H1 (cell line): ENCODE measurements at regions not wholly inside any gene's neighbourhood (a gene's known extent, or its start where the extent isn't known, plus 50 kb on each side); places are given as distances from the start of the nearest gene placed in this dataset.

Experiments
- CTCF ChIA-PET: fragments of 300-600 bp; sonication (Branson Sonifier 250); formaldehyde crosslinking; loops from one replicate; lab custom pipeline; 2021; ENCODE audit not compliant: partially characterized antibody; lab: Charles Lee
- POLR2A ChIA-PET: fragments of 300-600 bp; sonication (Branson Sonifier 250); formaldehyde crosslinking; loops from one replicate; lab custom pipeline; 2021; ENCODE audit warnings: inconsistent platforms; ENCODE audit not compliant: partially characterized antibody; lab: Charles Lee
- DNase-seq, 2 experiments: peaks; one replicate each; pipeline versions ENCODE4 v3.0.0 to v3.0.0-alpha.2; 2010 to 2022; ENCODE audit warnings: low spot score in 2 of 2, low read depth in 1 of 2, mixed read lengths in 1 of 2
- FAIRE-seq: peaks from 2 replicates; lab custom pipeline; 2011; peaks lifted over from hg19 to GRCh38; lab: Jason Lieb, UNC
- H2AFZ ChIP-seq: 2 replicates; pipeline ENCODE4 v1.8.1; 2012; ENCODE audit warnings: low read length, inconsistent platforms
- H2AK5ac ChIP-seq: 2 replicates; pipeline ENCODE4 v1.6.1; 2013; ENCODE audit warnings: low read depth, low read length
- H2BK120ac ChIP-seq: replicated peaks from 2 replicates; pipeline ENCODE3; 2013; ENCODE audit warnings: low read depth, low read length, inconsistent platforms
- H2BK12ac ChIP-seq: 2 replicates; pipeline ENCODE4 v1.6.1; 2013; ENCODE audit warnings: low read depth, low read length
- H2BK15ac ChIP-seq: 2 replicates; pipeline ENCODE4 v1.6.1; 2013; ENCODE audit warnings: low read length
- H2BK20ac ChIP-seq: 2 replicates; pipeline ENCODE4 v1.6.1; 2013; ENCODE audit warnings: low read length
- H2BK5ac ChIP-seq: 2 replicates; pipeline ENCODE4 v1.6.1; 2013; ENCODE audit warnings: low read depth, low read length
- H3K14ac ChIP-seq: 2 replicates; pipeline ENCODE4 v1.6.1; 2013; ENCODE audit warnings: inconsistent platforms; ENCODE audit not compliant: insufficient read length
- H3K18ac ChIP-seq: 2 replicates; pipeline ENCODE4 v1.6.1; 2013; ENCODE audit warnings: low read length; ENCODE audit errors: extremely low read depth
- H3K23ac ChIP-seq: 2 replicates; pipeline ENCODE4 v1.6.1; 2013; ENCODE audit warnings: inconsistent platforms; ENCODE audit not compliant: insufficient read length
- H3K23me2 ChIP-seq: 2 replicates; pipeline ENCODE4 v1.6.1; 2013; ENCODE audit warnings: low read depth, low read length
- H3K27ac ChIP-seq: 2 replicates; pipeline ENCODE4 v1.6.1; 2011; ENCODE audit warnings: low read depth, low read length, inconsistent platforms
- H3K27me3 ChIP-seq, 4 experiments: replicated peaks in 1 of 4; 1 replicate in 1 of 4; 2 replicates in 3 of 4; pipeline versions ENCODE4 v1.6.1 to v1.8.1; 2011 to 2013; ENCODE audit warnings: low read length in 3 of 4, mild to moderate bottlenecking in 3 of 4, inconsistent platforms in 2 of 4, mixed read lengths in 2 of 4, moderate library complexity in 1 of 4; ENCODE audit not compliant: control insufficient read depth in 3 of 4, insufficient read depth in 3 of 4; ENCODE audit errors: extremely low read depth in 1 of 4
- H3K36me3 ChIP-seq, 4 experiments: 2 replicates each; pipeline versions ENCODE4 v1.6.1 to v1.8.1; 2011 to 2013; ENCODE audit warnings: mild to moderate bottlenecking in 4 of 4, low read length in 3 of 4, moderate library complexity in 2 of 4, control low read depth in 1 of 4, inconsistent platforms in 1 of 4; ENCODE audit not compliant: insufficient read depth in 4 of 4, control insufficient read depth in 2 of 4
- H3K4ac ChIP-seq: replicated peaks from 2 replicates; pipeline ENCODE3; 2013; ENCODE audit warnings: low read length, low read depth, mixed read lengths, inconsistent platforms; ENCODE audit not compliant: insufficient read length
- H3K4me1 ChIP-seq, 4 experiments: replicated peaks in 1 of 4; 1 replicate in 1 of 4; 2 replicates in 3 of 4; pipeline versions ENCODE4 v1.6.1 to v1.8.1; 2011 to 2013; ENCODE audit warnings: low read length in 3 of 4, inconsistent platforms in 2 of 4, mixed read lengths in 1 of 4; ENCODE audit not compliant: insufficient read depth in 4 of 4, control insufficient read depth in 3 of 4
- H3K4me2 ChIP-seq, 2 experiments: 2 replicates each; pipeline versions ENCODE4 v1.6.1 to v1.8.1; 2011 to 2013; ENCODE audit warnings: low read depth in 2 of 2, low read length in 2 of 2, control low read depth in 1 of 2, inconsistent platforms in 1 of 2, mild to moderate bottlenecking in 1 of 2; ENCODE audit not compliant: insufficient read depth in 1 of 2
- H3K4me3 ChIP-seq, 4 experiments: fragments of 200-600, 300-600 bp in 1 of 4; sonication (generic), shearing (Covaris generic), sonication (Bioruptor Twin) in 1 of 4; 2 replicates each; pipeline versions ENCODE4 v1.5.1 to v1.8.1; 2011 to 2016; ENCODE audit warnings: low read length in 4 of 4, low read depth in 3 of 4, control low read depth in 2 of 4, inconsistent platforms in 2 of 4, mild to moderate bottlenecking in 2 of 4, mixed read lengths in 1 of 4, moderate library complexity in 1 of 4; ENCODE audit not compliant: insufficient read depth in 2 of 4; ENCODE audit errors: extremely low read depth in 1 of 4
- H3K56ac ChIP-seq: replicated peaks from 2 replicates; pipeline ENCODE3; 2013; ENCODE audit warnings: low read depth, mild to moderate bottlenecking, mixed read lengths, low read length, inconsistent platforms; ENCODE audit not compliant: insufficient read length
- H3K79me1 ChIP-seq: 2 replicates; pipeline ENCODE4 v1.6.1; 2013; ENCODE audit warnings: low read depth, low read length, control low read depth
- H3K79me2 ChIP-seq, 2 experiments: 2 replicates each; pipeline versions ENCODE4 v1.6.1 to v1.8.1; 2012 to 2013; ENCODE audit warnings: low read length in 2 of 2, mild to moderate bottlenecking in 2 of 2, inconsistent platforms in 1 of 2; ENCODE audit not compliant: insufficient read depth in 2 of 2, control insufficient read depth in 1 of 2
- H3K9ac ChIP-seq, 4 experiments: replicated peaks in 1 of 4; 1 replicate in 1 of 4; 2 replicates in 3 of 4; pipeline versions ENCODE4 v1.6.1 to v1.8.1; 2011 to 2013; ENCODE audit warnings: low read depth in 3 of 4, low read length in 3 of 4, control low read depth in 2 of 4, mild to moderate bottlenecking in 2 of 4, moderate library complexity in 2 of 4, inconsistent platforms in 1 of 4; ENCODE audit errors: extremely low read depth in 1 of 4
- H3K9me3 ChIP-seq, 2 experiments: 2 replicates each; pipeline versions ENCODE4 v1.6.1 to v1.8.1; 2012 to 2013; ENCODE audit warnings: mild to moderate bottlenecking in 2 of 2, moderate library complexity in 2 of 2, control low read depth in 1 of 2, inconsistent platforms in 1 of 2, low read depth in 1 of 2, low read length in 1 of 2, mixed read lengths in 1 of 2; ENCODE audit not compliant: insufficient read depth in 2 of 2
- H4K20me1 ChIP-seq, 2 experiments: replicated peaks in 1 of 2; 2 replicates each; pipeline versions ENCODE3 to v1.8.1; 2011 to 2013; ENCODE audit warnings: inconsistent platforms in 2 of 2, low read length in 2 of 2, mild to moderate bottlenecking in 1 of 2; ENCODE audit not compliant: insufficient read depth in 2 of 2, control insufficient read depth in 1 of 2
- H4K5ac ChIP-seq: 2 replicates; pipeline ENCODE4 v1.6.1; 2013; ENCODE audit warnings: low read length, low read depth, mixed read lengths, inconsistent platforms; ENCODE audit not compliant: insufficient read length
- H4K8ac ChIP-seq: 2 replicates; pipeline ENCODE4 v1.8.0; 2013; ENCODE audit warnings: mild to moderate bottlenecking, moderate library complexity, low read length, inconsistent platforms; ENCODE audit not compliant: insufficient read depth; ENCODE audit errors: extremely low read depth
- H4K91ac ChIP-seq: replicated peaks from 2 replicates; pipeline ENCODE3; 2013; ENCODE audit warnings: low read length, mixed read lengths, inconsistent platforms; ENCODE audit not compliant: insufficient read length
- CTBP2 ChIP-seq: IDR thresholded peaks from 2 replicates; pipeline ENCODE4 v1.7.0; 2011; ENCODE audit warnings: borderline replicate concordance, mild to moderate bottlenecking, moderate library complexity, mixed read lengths, low read length; ENCODE audit not compliant: insufficient read depth, insufficient read length
- SUZ12 ChIP-seq: fragments of 200-600 bp; sonication (generic); IDR thresholded peaks from 2 replicates; pipeline ENCODE4 v1.6.1; 2012; ENCODE audit warnings: mild to moderate bottlenecking, inconsistent platforms, low read length, moderate library complexity, mixed read lengths
- WGBS, 2 experiments: shearing (Covaris generic) in 1 of 2; methylation state at CpG; one replicate each; pipeline versions ENCODE4 v1.1.6 to v1.1.7; 2013 to 2015; ENCODE audit warnings: low lambda C conversion rate in 2 of 2, mixed read lengths in 2 of 2, inconsistent platforms in 1 of 2, low coverage in 1 of 2, missing lambda C conversion rate in 1 of 2; ENCODE audit not compliant: insufficient replicate concordance in 2 of 2, insufficient coverage in 1 of 2, insufficient read length in 1 of 2; ENCODE audit errors: extremely low coverage in 1 of 2, missing lambda C conversion rate in 1 of 2; 5-methylcytosine and 5-hydroxymethylcytosine counted together

- ChIA-PET POLR2A (no interaction called here), CTCF (no interaction called here)
- Histone ChIP-seq H2BK15ac (no peak overlapping the region), H4K20me1 (no peaks in the 10 kb centered on the region), H3K79me1 (no peaks in the 10 kb centered on the region), H3K27ac (no peak overlapping the region), H3K79me2 (no peaks in the 10 kb centered on the region), H3K14ac (no peak overlapping the region), H2BK12ac (no peak overlapping the region), H3K36me3 (no peaks in the 10 kb centered on the region; a peak in 1 of 8 replicates), H2BK5ac (no peak overlapping the region), H3K27me3 (no peaks in the 10 kb centered on the region), H3K56ac (no peak overlapping the region), H3K4me2 (no peak overlapping the region), H3K23ac (no peak overlapping the region), H3K18ac (no peak overlapping the region), H4K91ac (no peak overlapping the region), H3K4me3 (no peak overlapping the region), H2BK120ac (no peak overlapping the region), H4K8ac (no peak overlapping the region), H3K23me2 (peaks cover 3% of the 10 kb centered on the region; the same call in 1 of the 2 replicates), H4K5ac (no peak overlapping the region), H3K9me3 (peaks cover 75 to 93% of the 10 kb centered on the region in 2 experiments), H2AFZ (no peak overlapping the region), H2AK5ac (no peak overlapping the region), H3K4me1 (no peaks in the 10 kb centered on the region), H3K4ac (no peak overlapping the region), H3K9ac (no peak overlapping the region), H2BK20ac (no peak overlapping the region)
- no peak for FAIRE-seq
- WGBS, 2 experiments = 86% methylated on average over 6 of the region's 6 CpGs; no CpG with 5 or more reads in 1 of the 2 experiments
- DNase-seq = no peak
- TF ChIP-seq CTBP2 (no peak), SUZ12 (no peak)
Measured at GRCh38 chr16:35909351-35909954, 2450.0 kb downstream of the TP53TG3F start.
